ENCODE measurements at regions not wholly inside any gene's neighbourhood (a gene's known extent, or its start where the extent isn't known, plus 50 kb on each side); places are given as distances from the start of the nearest gene placed in this dataset.
"Not testable (repeated sequence)": the region's sequence is repeated elsewhere in the genome, so short reads cannot be mapped to it uniquely, and the experiment has no call there.

- DNase-seq (ENCODE audit: low read depth, low spot score), result no peak
Observed at GRCh38 chr10:83982812-83983211, 156.5 kb upstream of the GHITM start.

- DNase-seq (ENCODE audit: low read depth, low spot score), result peak; percentile 28
Observed at GRCh38 chr10:83983578-83984255, 155.6 kb upstream of the GHITM start.

GRCh38 chr10:83984256-83984640, 155.1 kb upstream of the GHITM start:
- no peak for DNase-seq (ENCODE audit: low read depth, low spot score)

- no peak for DNase-seq (ENCODE audit: low read depth, low spot score)
Observed at GRCh38 chr10:83986800-83987199, 152.5 kb upstream of the GHITM start.

- no peak for DNase-seq (ENCODE audit: low read depth, low spot score)
Observed at GRCh38 chr10:83987216-83987615, 152.1 kb upstream of the GHITM start.

GRCh38 chr10:83988435-83988834, 150.9 kb upstream of the GHITM start:
- DNase-seq (ENCODE audit: low read depth, low spot score), result no peak

GRCh38 chr10:83990126-83990525, 149.2 kb upstream of the GHITM start:
- no peak for DNase-seq (ENCODE audit: low read depth, low spot score)

- DNase-seq (ENCODE audit: low read depth, low spot score), result peak; percentile 28
Observed at GRCh38 chr10:83991986-83992753, 147.1 kb upstream of the GHITM start.

GRCh38 chr10:83994325-83994724, 145.0 kb upstream of the GHITM start:
- no peak for DNase-seq (ENCODE audit: low read depth, low spot score)

GRCh38 chr10:83995738-83996331, 143.5 kb upstream of the GHITM start:
- DNase-seq (ENCODE audit: low read depth, low spot score), result no peak

- DNase-seq (ENCODE audit: low read depth, low spot score), result no peak
Observed at GRCh38 chr10:84004221-84004620, 135.1 kb upstream of the GHITM start.

- DNase-seq (ENCODE audit: low read depth, low spot score), result no peak
Observed at GRCh38 chr10:84005403-84005802, 133.9 kb upstream of the GHITM start.

- DNase-seq (ENCODE audit: low read depth, low spot score), result no peak
Observed at GRCh38 chr10:84007482-84007881, 131.8 kb upstream of the GHITM start.

GRCh38 chr10:84008878-84009277, 130.4 kb upstream of the GHITM start:
- DNase-seq (ENCODE audit: low read depth, low spot score), result no peak

- no peak for DNase-seq (ENCODE audit: low read depth, low spot score)
Observed at GRCh38 chr10:84012431-84012830, 126.9 kb upstream of the GHITM start.

- DNase-seq (ENCODE audit: low read depth, low spot score), result no peak
Observed at GRCh38 chr10:84012831-84013458, 126.4 kb upstream of the GHITM start.

GRCh38 chr10:84015877-84016595, 123.3 kb upstream of the GHITM start:
- no peak for DNase-seq (ENCODE audit: low read depth, low spot score)

GRCh38 chr10:84018826-84019225, 120.5 kb upstream of the GHITM start:
- DNase-seq (ENCODE audit: low read depth, low spot score), result no peak

- not testable (repeated sequence) for DNase-seq (ENCODE audit: low read depth, low spot score)
Observed at GRCh38 chr10:84019854-84020458, 119.4 kb upstream of the GHITM start.

- DNase-seq (ENCODE audit: low read depth, low spot score), result no peak
Observed at GRCh38 chr10:84026821-84027257, 112.5 kb upstream of the GHITM start.

- no peak for DNase-seq (ENCODE audit: low read depth, low spot score)
Observed at GRCh38 chr10:84029840-84030239, 109.5 kb upstream of the GHITM start.
